ENCODE measurements at regions not wholly inside any gene's neighbourhood (a gene's known extent, or its start where the extent isn't known, plus 50 kb on each side); places are given as distances from the start of the nearest gene placed in this dataset.
A peak's percentile ranks its signal among the peaks of the same experiment; 100 is the strongest.

GRCh38 chr11:116576526-116576925 is 196.3 kb downstream of the BUD13 start:
- TF ChIP-seq EZH2phosphoT487 (IDR thresholded peaks at IDR 0.05; ENCODE audit: insufficient read depth, low read depth) (no peak), EZH2 (IDR thresholded peaks at IDR 0.05; ENCODE audit: insufficient read depth, poor library complexity, severe bottlenecking) (no peak)
- no peaks in the 10 kb centered on the region for H3K9me3 ChIP-seq (ENCODE audit: low read depth)
- no peaks in the 10 kb centered on the region for H4K20me1 ChIP-seq (ENCODE audit: insufficient read depth)
- no peak overlapping the region for H3K9ac ChIP-seq
- 17 to 27% methylated on average over 2 of the region's 2 CpGs for WGBS, 2 experiments (ENCODE audit: low coverage in 1 of 2, low lambda C conversion rate in 2 of 2, missing lambda C conversion rate in 2 of 2)
- peak; percentile 68 for DNase-seq
- in situ Hi-C loops (cut with MboI) = no loop called here
- no peak overlapping the region for H3K4me3 ChIP-seq
- H2AFZ ChIP-seq = no peak overlapping the region
- H3F3A ChIP-seq (ENCODE audit: insufficient read depth) = no peaks in the 10 kb centered on the region
- H3K36me3 ChIP-seq (ENCODE audit: low read depth) = no peaks in the 10 kb centered on the region
- no peaks in the 10 kb centered on the region for H3K79me2 ChIP-seq (ENCODE audit: insufficient read depth)
- H3K4me1 ChIP-seq (ENCODE audit: insufficient read depth) = 0 out of 2 replicates have a peak, but pooled peaks cover 5% of the 10 kb centered on the region
- peaks cover 30% of the 10 kb centered on the region for H3K27me3 ChIP-seq (replicated peaks; ENCODE audit: insufficient read depth)
- no peak overlapping the region for H3K27ac ChIP-seq
- no peaks in the 10 kb centered on the region for H3K9me2 ChIP-seq (ENCODE audit: insufficient read depth)
- H3K4me2 ChIP-seq (ENCODE audit: unreplicated experiment) = no peak overlapping the region

DNA sequence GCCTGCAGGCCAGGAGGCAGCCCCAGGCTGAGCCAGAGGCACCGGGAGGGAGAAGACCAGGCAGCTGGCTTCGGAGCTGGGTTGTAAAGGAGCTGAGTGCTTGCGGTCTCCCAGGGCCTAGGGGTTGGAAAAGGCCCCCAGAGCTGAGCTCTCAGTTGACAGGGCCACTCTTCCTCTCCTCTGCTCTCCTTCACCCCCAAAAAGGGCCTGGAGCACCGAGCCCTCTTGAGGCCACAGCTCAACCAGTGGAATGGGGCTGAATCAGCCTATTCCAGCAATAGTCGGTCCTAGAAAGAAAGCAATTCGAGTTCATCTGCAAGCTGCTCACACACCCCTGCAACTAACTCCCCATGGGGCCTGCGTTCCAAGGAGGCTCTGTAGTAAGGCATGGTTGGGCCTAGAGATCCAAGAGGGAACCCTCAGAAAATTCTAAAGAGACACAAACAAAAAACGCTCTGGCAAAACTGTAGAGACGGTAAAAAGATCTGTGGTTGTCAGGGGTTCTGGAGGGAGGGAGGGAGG is 205.0 kb downstream of the BUD13 start:
- Histone ChIP-seq H3K4me1 (ENCODE audit: insufficient read depth) (peaks cover 5% of the 10 kb centered on the region; the same call in 1 of the 2 replicates), H3K9ac (no peak overlapping the region), H3K79me2 (ENCODE audit: insufficient read depth) (no peaks in the 10 kb centered on the region), H3K9me2 (ENCODE audit: insufficient read depth) (no peaks in the 10 kb centered on the region), H3K27ac (no peak overlapping the region), H4K20me1 (ENCODE audit: insufficient read depth) (no peaks in the 10 kb centered on the region), H2AFZ (no peak overlapping the region), H3K36me3 (ENCODE audit: low read depth) (no peaks in the 10 kb centered on the region), H3K4me3 (no peak overlapping the region), H3K4me2 (ENCODE audit: unreplicated experiment) (no peak overlapping the region), H3F3A (ENCODE audit: insufficient read depth) (no peaks in the 10 kb centered on the region), H3K27me3 (replicated peaks; ENCODE audit: insufficient read depth) (no peaks in the 10 kb centered on the region), H3K9me3 (ENCODE audit: low read depth) (no peaks in the 10 kb centered on the region)
- no peak for TF ChIP-seq EZH2 (IDR thresholded peaks at IDR 0.05; ENCODE audit: insufficient read depth, poor library complexity, severe bottlenecking)
- TF ChIP-seq EZH2phosphoT487 (IDR thresholded peaks at IDR 0.05; ENCODE audit: insufficient read depth, low read depth) = no peak
- in situ Hi-C loops (cut with MboI) = no loop called here
- no peak for DNase-seq
- WGBS, 2 experiments (ENCODE audit: low coverage in 1 of 2, low lambda C conversion rate in 2 of 2, missing lambda C conversion rate in 2 of 2) = 61 to 64% methylated on average over 9 of the region's 9 CpGs

DNA sequence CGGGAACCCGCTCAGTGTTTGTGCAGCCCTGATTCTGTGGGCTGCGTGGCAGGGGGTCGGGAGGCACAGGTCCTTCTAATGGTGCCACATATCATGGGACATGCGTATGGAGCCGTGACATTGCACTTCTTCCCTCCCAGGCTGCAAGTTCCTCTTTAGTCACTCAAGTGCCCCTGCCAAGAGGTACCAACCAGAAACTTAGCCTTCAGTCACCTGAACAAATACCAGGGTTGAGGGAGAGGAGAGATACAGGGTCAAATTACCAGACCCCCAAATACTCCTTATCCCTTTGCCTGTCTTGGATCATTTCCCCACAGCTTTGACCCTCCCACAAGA is 209.1 kb downstream of the BUD13 start:
- TF ChIP-seq EZH2 (IDR thresholded peaks at IDR 0.05; ENCODE audit: insufficient read depth, poor library complexity, severe bottlenecking) (no peak), EZH2phosphoT487 (IDR thresholded peaks at IDR 0.05; ENCODE audit: insufficient read depth, low read depth) (no peak)
- no peaks in the 10 kb centered on the region for H3K79me2 ChIP-seq (ENCODE audit: insufficient read depth)
- no peak overlapping the region for H3K27ac ChIP-seq
- no peak for DNase-seq
- in situ Hi-C loops (cut with MboI) = no loop called here
- no peaks in the 10 kb centered on the region for H3K36me3 ChIP-seq (ENCODE audit: low read depth)
- 0 out of 2 replicates have a peak, but pooled peaks cover 2% of the 10 kb centered on the region for H3F3A ChIP-seq (ENCODE audit: insufficient read depth)
- no peak overlapping the region for H3K9ac ChIP-seq
- H3K4me3 ChIP-seq = no peak overlapping the region
- no peaks in the 10 kb centered on the region for H3K9me2 ChIP-seq (ENCODE audit: insufficient read depth)
- WGBS, 2 experiments (ENCODE audit: low coverage in 1 of 2, low lambda C conversion rate in 2 of 2, missing lambda C conversion rate in 2 of 2) = 38 to 42% methylated on average over 6 of the region's 6 CpGs
- H4K20me1 ChIP-seq (ENCODE audit: insufficient read depth) = no peaks in the 10 kb centered on the region
- no peak overlapping the region for H3K4me2 ChIP-seq (ENCODE audit: unreplicated experiment)
- no peaks in the 10 kb centered on the region for H3K9me3 ChIP-seq (ENCODE audit: low read depth)
- no peaks in the 10 kb centered on the region for H3K27me3 ChIP-seq (replicated peaks; ENCODE audit: insufficient read depth)
- peaks cover 9% of the 10 kb centered on the region; the same call in 1 of the 2 replicates for H3K4me1 ChIP-seq (ENCODE audit: insufficient read depth)
- H2AFZ ChIP-seq = no peak overlapping the region

DNA sequence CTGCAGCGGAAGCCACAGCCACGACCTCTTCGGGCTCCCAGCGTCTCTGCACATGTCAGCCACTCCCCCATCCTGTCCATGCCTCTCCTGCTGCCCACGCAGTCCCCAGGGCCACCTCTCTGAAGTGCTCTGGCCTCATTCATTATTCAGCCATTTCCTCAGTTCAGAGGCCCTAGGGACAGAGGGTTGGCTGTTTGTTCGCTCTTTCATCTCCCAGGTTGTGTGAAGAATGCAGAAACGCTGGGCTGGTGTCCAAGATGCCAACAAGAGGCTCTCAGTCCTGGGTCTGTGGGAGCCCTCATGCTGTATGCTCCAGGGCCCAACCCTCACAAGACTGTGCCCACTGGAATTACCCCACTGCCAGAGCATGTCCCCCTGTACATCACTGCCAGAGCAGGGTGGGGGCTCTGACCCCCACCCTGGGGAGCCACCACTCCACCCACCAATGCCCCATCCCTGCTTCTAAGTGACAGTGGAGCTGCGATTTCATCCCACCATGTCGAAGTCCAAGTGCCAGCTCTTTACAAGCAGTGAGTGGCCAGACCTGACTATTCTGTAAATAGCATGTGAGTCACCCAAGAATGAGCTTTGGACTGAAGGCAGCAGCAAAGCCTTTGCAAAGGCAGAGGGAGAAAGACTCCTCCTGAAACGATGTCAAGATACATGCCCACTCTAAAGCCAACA is 209.6 kb downstream of the BUD13 start:
- no peak overlapping the region for H3K9ac ChIP-seq
- 30 to 36% methylated on average over 10 of the region's 10 CpGs for WGBS, 2 experiments (ENCODE audit: low coverage in 1 of 2, low lambda C conversion rate in 2 of 2, missing lambda C conversion rate in 2 of 2)
- no peaks in the 10 kb centered on the region for H3K27me3 ChIP-seq (replicated peaks; ENCODE audit: insufficient read depth)
- no peaks in the 10 kb centered on the region for H3K36me3 ChIP-seq (ENCODE audit: low read depth)
- no peak for TF ChIP-seq EZH2phosphoT487 (IDR thresholded peaks at IDR 0.05; ENCODE audit: insufficient read depth, low read depth)
- TF ChIP-seq EZH2 (IDR thresholded peaks at IDR 0.05; ENCODE audit: insufficient read depth, poor library complexity, severe bottlenecking) = no peak
- H3K79me2 ChIP-seq (ENCODE audit: insufficient read depth) = no peaks in the 10 kb centered on the region
- no peaks in the 10 kb centered on the region for H4K20me1 ChIP-seq (ENCODE audit: insufficient read depth)
- in situ Hi-C loops (cut with MboI) = no loop called here
- H3K9me3 ChIP-seq (ENCODE audit: low read depth) = no peaks in the 10 kb centered on the region
- H3K4me1 ChIP-seq (ENCODE audit: insufficient read depth) = peaks cover 14% of the 10 kb centered on the region
- peak; percentile 76 for DNase-seq
- no peak overlapping the region for H2AFZ ChIP-seq
- no peak overlapping the region for H3K4me2 ChIP-seq (ENCODE audit: unreplicated experiment)
- H3K9me2 ChIP-seq (ENCODE audit: insufficient read depth) = no peaks in the 10 kb centered on the region
- no peak overlapping the region for H3K27ac ChIP-seq
- H3F3A ChIP-seq (ENCODE audit: insufficient read depth) = peaks cover 6% of the 10 kb centered on the region; the same call in 1 of the 2 replicates
- H3K4me3 ChIP-seq = no peak overlapping the region

Measured in GM23248 (cell line).